Activated T-helper 2 cell treated with anti-CD3 and anti-CD28 coated beads, Interferon-gamma antibody, Interleukin-2, Interleukin-4, amounts not matched to agents 10 μg/mL and 5 μg/mL and 100 μg/mL, durations not matched to agents 14 hours and 24 hours and 36 hours (primary cell): ENCODE measurements at regions not wholly inside any gene's neighbourhood (a gene's known extent, or its start where the extent isn't known, plus 50 kb on each side); places are given as distances from the start of the nearest gene placed in this dataset.

Source experiments
- DNase-seq: peaks from one replicate; pipeline ENCODE4 v3.0.0; 2021; ENCODE audit warnings: low spot score
- H3K27ac Mint-ChIP-seq: one replicate; pipeline ENCODE4 v1.8.0; 2021; ENCODE audit warnings: mixed read lengths
- H3K27me3 Mint-ChIP-seq: one replicate; pipeline ENCODE4 v1.8.0; 2021; ENCODE audit warnings: low read depth, mixed read lengths
- H3K36me3 Mint-ChIP-seq: one replicate; pipeline ENCODE4 v1.8.0; 2021; ENCODE audit warnings: low read depth, mixed read lengths
- H3K4me1 Mint-ChIP-seq: one replicate; pipeline ENCODE4 v1.8.0; 2021; ENCODE audit warnings: low read depth, mixed read lengths
- H3K4me3 Mint-ChIP-seq: one replicate; pipeline ENCODE4 v1.8.0; 2021; ENCODE audit warnings: low read depth, mild to moderate bottlenecking, moderate library complexity, mixed read lengths
- H3K9me3 Mint-ChIP-seq: one replicate; pipeline ENCODE4 v1.8.0; 2021; ENCODE audit warnings: mixed read lengths
- intact Hi-C: fragments of 100-400 bp; cut with micrococcal nuclease; formaldehyde crosslinking; loops from one replicate; pipeline ENCODE4 v1.15.1; 2023

GRCh38 chr2:71932780-71933466, 214.7 kb downstream of the CYP26B1 start:
- H3K4me3 Mint-ChIP-seq = no peak overlapping the region
- DNase-seq = no peak
- H3K9me3 Mint-ChIP-seq = no peaks in the 10 kb centered on the region
- no peaks in the 10 kb centered on the region for H3K27me3 Mint-ChIP-seq
- H3K36me3 Mint-ChIP-seq = no peaks in the 10 kb centered on the region
- intact Hi-C loops = no loop called here
- no peaks in the 10 kb centered on the region for H3K4me1 Mint-ChIP-seq
- no peak overlapping the region for H3K27ac Mint-ChIP-seq

- H3K4me3 Mint-ChIP-seq = no peak overlapping the region
- no peak for DNase-seq
- no peaks in the 10 kb centered on the region for H3K9me3 Mint-ChIP-seq
- H3K4me1 Mint-ChIP-seq = no peaks in the 10 kb centered on the region
- intact Hi-C loops = no loop called here
- no peaks in the 10 kb centered on the region for H3K27me3 Mint-ChIP-seq
- H3K27ac Mint-ChIP-seq = no peak overlapping the region
- no peaks in the 10 kb centered on the region for H3K36me3 Mint-ChIP-seq
Observed at GRCh38 chr2:71932037-71932779, 215.5 kb downstream of the CYP26B1 start.

GRCh38 chr2:71930049-71930681, 217.5 kb downstream of the CYP26B1 start:
- Mint-ChIP-seq H3K27me3 (no peaks in the 10 kb centered on the region), H3K9me3 (no peaks in the 10 kb centered on the region)
- no peak for DNase-seq

GRCh38 chr2:71929482-71929772, 218.2 kb downstream of the CYP26B1 start:
- no peaks in the 10 kb centered on the region for H3K9me3 Mint-ChIP-seq
- DNase-seq = no peak
- no peaks in the 10 kb centered on the region for H3K27me3 Mint-ChIP-seq
- H3K4me1 Mint-ChIP-seq = no peaks in the 10 kb centered on the region
- no peak overlapping the region for H3K4me3 Mint-ChIP-seq
- H3K27ac Mint-ChIP-seq = no peak overlapping the region
- intact Hi-C loops = no loop called here
- H3K36me3 Mint-ChIP-seq = no peaks in the 10 kb centered on the region

More at GRCh38 chr2:71930049-71930681, 217.5 kb downstream of the CYP26B1 start:
- Mint-ChIP-seq H3K4me1 (no peaks in the 10 kb centered on the region), H3K27ac (no peak overlapping the region), H3K4me3 (no peak overlapping the region), H3K36me3 (no peaks in the 10 kb centered on the region)
- intact Hi-C loops = no loop called here

- DNase-seq = no peak
- intact Hi-C loops = no loop called here
- H3K27ac Mint-ChIP-seq = no peak overlapping the region
- no peaks in the 10 kb centered on the region for H3K4me1 Mint-ChIP-seq
- no peak overlapping the region for H3K4me3 Mint-ChIP-seq
- H3K9me3 Mint-ChIP-seq = no peaks in the 10 kb centered on the region
- H3K36me3 Mint-ChIP-seq = no peaks in the 10 kb centered on the region
- no peaks in the 10 kb centered on the region for H3K27me3 Mint-ChIP-seq
Observed at GRCh38 chr2:71928734-71929481, 218.8 kb downstream of the CYP26B1 start.

GRCh38 chr2:71927757-71928715, 219.6 kb downstream of the CYP26B1 start:
- Mint-ChIP-seq H3K4me1 (no peaks in the 10 kb centered on the region), H3K27me3 (no peaks in the 10 kb centered on the region), H3K36me3 (no peaks in the 10 kb centered on the region), H3K27ac (no peak overlapping the region), H3K4me3 (no peak overlapping the region), H3K9me3 (no peaks in the 10 kb centered on the region)
- DNase-seq = no peak
- intact Hi-C loops = no loop called here

GRCh38 chr2:71926876-71927756, 220.5 kb downstream of the CYP26B1 start:
- no peaks in the 10 kb centered on the region for H3K9me3 Mint-ChIP-seq
- DNase-seq = no peak
- H3K4me3 Mint-ChIP-seq = no peak overlapping the region
- H3K27ac Mint-ChIP-seq = no peak overlapping the region
- intact Hi-C loops = no loop called here
- H3K4me1 Mint-ChIP-seq = no peaks in the 10 kb centered on the region
- H3K36me3 Mint-ChIP-seq = no peaks in the 10 kb centered on the region
- no peaks in the 10 kb centered on the region for H3K27me3 Mint-ChIP-seq

- Mint-ChIP-seq H3K9me3 (no peaks in the 10 kb centered on the region), H3K4me1 (no peaks in the 10 kb centered on the region), H3K36me3 (no peaks in the 10 kb centered on the region), H3K27me3 (no peaks in the 10 kb centered on the region), H3K27ac (no peak overlapping the region), H3K4me3 (no peak overlapping the region)
- intact Hi-C loops = no loop called here
- no peak for DNase-seq
Observed at GRCh38 chr2:71926089-71926447, 221.6 kb downstream of the CYP26B1 start.

GRCh38 chr2:71925268-71926088, 222.2 kb downstream of the CYP26B1 start:
- H3K27me3 Mint-ChIP-seq = no peaks in the 10 kb centered on the region
- intact Hi-C loops = no loop called here
- H3K36me3 Mint-ChIP-seq = no peaks in the 10 kb centered on the region
- no peaks in the 10 kb centered on the region for H3K9me3 Mint-ChIP-seq
- H3K4me3 Mint-ChIP-seq = no peak overlapping the region
- H3K27ac Mint-ChIP-seq = no peak overlapping the region
- DNase-seq = no peak
- H3K4me1 Mint-ChIP-seq = no peaks in the 10 kb centered on the region

GRCh38 chr2:71923887-71924533, 223.7 kb downstream of the CYP26B1 start:
- Mint-ChIP-seq H3K27me3 (no peaks in the 10 kb centered on the region), H3K36me3 (no peaks in the 10 kb centered on the region), H3K9me3 (no peaks in the 10 kb centered on the region), H3K4me1 (no peaks in the 10 kb centered on the region), H3K4me3 (no peak overlapping the region), H3K27ac (no peak overlapping the region)
- intact Hi-C loops = loop anchor here (1.0 to 5.0 kb wide), 3 partner anchors 226 to 823 kb away; no protein-coding TSS in a partner anchor
- peak; percentile 26 for DNase-seq
